ENCODE measurements at regions not wholly inside any gene's neighbourhood (a gene's known extent, or its start where the extent isn't known, plus 50 kb on each side); places are given as distances from the start of the nearest gene placed in this dataset.

DNA sequence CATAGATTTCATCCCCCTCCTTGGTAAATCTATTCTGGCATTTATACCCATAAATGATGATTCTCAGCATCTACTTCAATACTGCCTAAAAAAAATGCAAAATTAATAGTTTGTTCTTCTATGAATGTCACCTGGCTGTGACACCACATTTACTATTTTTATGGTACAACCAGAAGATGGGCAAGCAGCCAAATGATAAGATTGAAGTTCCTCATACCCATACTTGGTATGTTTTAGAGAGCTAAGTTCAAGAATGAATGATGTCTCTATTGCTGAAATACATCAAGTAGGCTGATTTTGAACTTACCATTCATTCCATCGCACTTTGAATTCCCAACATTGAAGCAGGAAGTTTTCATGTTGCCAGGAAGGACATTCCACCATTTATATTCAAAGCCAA is 134.2 kb downstream of the ELAPOR2 start:
- Histone ChIP-seq H3K4me1 (ENCODE audit: control insufficient read depth in 5 of 5, insufficient read depth in 5 of 5, low read length in 5 of 5) (no peaks in the 10 kb centered on the region), H3K36me3 (ENCODE audit: control insufficient read depth in 5 of 5, insufficient read depth in 5 of 5, low read length in 5 of 5) (peaks cover 0 to 9% (median 4%) of the 10 kb centered on the region in 5 donors), H3K4me3 (ENCODE audit: low read depth in 1 of 5, low read length in 5 of 5) (no peak overlapping the region), H3K9me3 (ENCODE audit: control insufficient read depth in 5 of 5, low read length in 5 of 5) (no peaks in the 10 kb centered on the region), H3K27ac (ENCODE audit: low read depth, low read length) (no peak overlapping the region), H3K27me3 (ENCODE audit: control insufficient read depth in 5 of 5, insufficient read depth in 4 of 5, low read length in 5 of 5) (no peaks in the 10 kb centered on the region), H3K9ac (ENCODE audit: low read length in 5 of 5) (no peak overlapping the region)

DNA sequence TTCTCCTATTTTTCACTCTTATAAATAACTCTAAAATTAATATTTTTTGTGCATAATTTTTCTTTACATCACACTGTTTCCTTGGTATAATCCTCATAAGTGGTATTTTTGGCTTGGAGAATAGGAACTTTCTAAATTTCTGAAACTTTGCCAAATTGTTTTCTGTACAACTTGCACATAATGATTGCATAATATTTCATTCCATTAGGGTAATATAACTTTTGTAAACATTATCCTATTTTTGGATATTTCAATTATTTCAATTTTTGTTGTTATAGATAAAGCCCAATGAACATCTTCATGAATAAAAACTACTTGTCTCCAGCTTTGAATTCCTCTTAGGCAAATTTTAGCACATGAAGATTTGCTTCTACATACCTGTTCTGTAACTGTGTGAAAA is 135.9 kb downstream of the ELAPOR2 start:
- Histone ChIP-seq H3K4me1 (ENCODE audit: control insufficient read depth in 5 of 5, insufficient read depth in 5 of 5, low read length in 5 of 5) (no peaks in the 10 kb centered on the region), H3K36me3 (ENCODE audit: control insufficient read depth in 5 of 5, insufficient read depth in 5 of 5, low read length in 5 of 5) (peaks cover 0 to 5% (median 3%) of the 10 kb centered on the region in 5 donors), H3K9ac (ENCODE audit: low read length in 5 of 5) (no peak overlapping the region), H3K27ac (ENCODE audit: low read depth, low read length) (no peak overlapping the region), H3K27me3 (ENCODE audit: control insufficient read depth in 5 of 5, insufficient read depth in 4 of 5, low read length in 5 of 5) (no peaks in the 10 kb centered on the region), H3K4me3 (ENCODE audit: low read depth in 1 of 5, low read length in 5 of 5) (no peak overlapping the region), H3K9me3 (ENCODE audit: control insufficient read depth in 5 of 5, low read length in 5 of 5) (no peaks in the 10 kb centered on the region)

DNA sequence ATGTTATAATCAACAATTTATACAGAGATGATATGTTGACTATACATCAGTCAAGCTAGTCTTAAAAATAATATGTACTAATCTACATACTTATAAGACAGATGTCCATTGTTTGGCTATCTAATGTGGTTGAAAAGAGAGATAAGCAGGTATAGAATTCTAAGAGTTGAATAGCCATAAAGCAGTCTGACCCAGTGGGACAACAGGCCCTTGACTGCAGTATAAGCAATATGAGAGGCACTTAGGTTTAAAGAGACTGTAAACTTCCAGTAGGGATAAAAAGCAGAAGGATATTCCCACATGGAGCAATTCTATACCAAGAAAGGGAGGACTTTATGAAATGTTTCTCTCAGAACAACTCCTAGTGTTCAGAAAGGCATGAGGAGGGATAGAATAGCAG is 139.3 kb downstream of the ELAPOR2 start:
- peaks cover 0 to 7% (median 6%) of the 10 kb centered on the region in 5 donors for H3K36me3 ChIP-seq (ENCODE audit: control insufficient read depth in 5 of 5, insufficient read depth in 5 of 5, low read length in 5 of 5)
- H3K9ac ChIP-seq (ENCODE audit: low read length in 5 of 5), result no peak overlapping the region
- H3K27me3 ChIP-seq (ENCODE audit: control insufficient read depth in 5 of 5, insufficient read depth in 4 of 5, low read length in 5 of 5), result no peaks in the 10 kb centered on the region
- no peaks in the 10 kb centered on the region for H3K4me1 ChIP-seq (ENCODE audit: control insufficient read depth in 5 of 5, insufficient read depth in 5 of 5, low read length in 5 of 5)
- H3K4me3 ChIP-seq (ENCODE audit: low read depth in 1 of 5, low read length in 5 of 5), result no peak overlapping the region
- H3K27ac ChIP-seq (ENCODE audit: low read depth, low read length), result no peak overlapping the region
- no peaks in the 10 kb centered on the region for H3K9me3 ChIP-seq (ENCODE audit: control insufficient read depth in 5 of 5, low read length in 5 of 5)

DNA sequence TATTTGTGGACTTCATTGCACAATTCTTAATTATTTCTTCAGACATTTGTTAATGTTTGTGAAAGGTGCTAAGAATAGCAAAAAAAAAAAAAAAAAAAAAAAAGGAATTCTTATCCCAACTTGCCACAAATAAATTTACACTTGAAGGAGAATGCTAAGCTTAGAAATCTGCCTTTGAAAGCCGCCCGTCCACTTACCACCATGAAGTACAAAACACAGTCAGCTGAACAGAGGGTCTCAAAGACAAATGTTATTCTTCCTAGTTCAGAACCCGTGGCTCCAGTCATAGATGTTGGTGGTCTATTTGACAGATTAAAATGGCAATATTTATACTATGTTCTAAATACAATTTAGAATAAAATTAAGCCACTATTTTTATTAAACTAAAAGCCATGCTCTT is 141.2 kb downstream of the ELAPOR2 start:
- no peak overlapping the region for H3K4me3 ChIP-seq (ENCODE audit: low read depth in 1 of 5, low read length in 5 of 5)
- H3K9me3 ChIP-seq (ENCODE audit: control insufficient read depth in 5 of 5, low read length in 5 of 5), result no peaks in the 10 kb centered on the region
- H3K36me3 ChIP-seq (ENCODE audit: control insufficient read depth in 5 of 5, insufficient read depth in 5 of 5, low read length in 5 of 5), result peaks cover 4 to 11% (median 5%) of the 10 kb centered on the region in 5 donors
- no peak overlapping the region for H3K27ac ChIP-seq (ENCODE audit: low read depth, low read length)
- H3K4me1 ChIP-seq (ENCODE audit: control insufficient read depth in 5 of 5, insufficient read depth in 5 of 5, low read length in 5 of 5), result no peaks in the 10 kb centered on the region
- H3K27me3 ChIP-seq (ENCODE audit: control insufficient read depth in 5 of 5, insufficient read depth in 4 of 5, low read length in 5 of 5), result no peaks in the 10 kb centered on the region
- H3K9ac ChIP-seq (ENCODE audit: low read length in 5 of 5), result no peak overlapping the region

DNA sequence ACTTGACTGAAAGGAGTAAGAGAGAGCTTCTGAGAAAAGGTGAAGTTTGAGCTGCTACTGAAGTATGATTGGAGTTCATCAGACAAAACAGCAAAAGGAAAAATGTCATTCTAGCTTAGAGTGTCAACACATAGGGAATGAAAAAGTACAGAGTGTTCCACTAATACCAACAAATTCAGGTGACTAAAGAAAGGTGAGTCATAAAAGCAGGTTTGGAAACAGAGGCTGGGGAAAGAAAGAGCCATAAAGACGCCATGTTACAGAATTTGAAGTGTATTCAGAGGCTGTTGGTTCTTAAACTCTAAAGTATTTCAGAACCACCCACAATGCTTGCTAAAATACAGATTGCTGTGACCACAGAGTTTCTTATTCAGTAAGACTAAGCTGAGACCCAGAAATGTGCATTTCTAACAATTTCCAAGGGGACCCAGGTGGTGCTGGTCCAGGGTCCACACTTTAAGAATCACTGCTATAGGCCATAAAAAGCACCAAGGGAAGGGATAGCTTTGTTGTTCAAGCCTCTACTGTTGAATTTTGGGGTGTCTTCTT is 143.1 kb downstream of the ELAPOR2 start:
- Histone ChIP-seq H3K27ac (ENCODE audit: low read depth, low read length) (no peak overlapping the region), H3K9me3 (ENCODE audit: control insufficient read depth in 5 of 5, low read length in 5 of 5) (no peaks in the 10 kb centered on the region), H3K27me3 (ENCODE audit: control insufficient read depth in 5 of 5, insufficient read depth in 4 of 5, low read length in 5 of 5) (no peaks in the 10 kb centered on the region), H3K9ac (ENCODE audit: low read length in 5 of 5) (no peak overlapping the region), H3K4me3 (ENCODE audit: low read depth in 1 of 5, low read length in 5 of 5) (no peak overlapping the region), H3K36me3 (ENCODE audit: control insufficient read depth in 5 of 5, insufficient read depth in 5 of 5, low read length in 5 of 5) (peaks cover 9 to 22% (median 13%) of the 10 kb centered on the region in 5 donors), H3K4me1 (ENCODE audit: control insufficient read depth in 5 of 5, insufficient read depth in 5 of 5, low read length in 5 of 5) (no peaks in the 10 kb centered on the region)

DNA sequence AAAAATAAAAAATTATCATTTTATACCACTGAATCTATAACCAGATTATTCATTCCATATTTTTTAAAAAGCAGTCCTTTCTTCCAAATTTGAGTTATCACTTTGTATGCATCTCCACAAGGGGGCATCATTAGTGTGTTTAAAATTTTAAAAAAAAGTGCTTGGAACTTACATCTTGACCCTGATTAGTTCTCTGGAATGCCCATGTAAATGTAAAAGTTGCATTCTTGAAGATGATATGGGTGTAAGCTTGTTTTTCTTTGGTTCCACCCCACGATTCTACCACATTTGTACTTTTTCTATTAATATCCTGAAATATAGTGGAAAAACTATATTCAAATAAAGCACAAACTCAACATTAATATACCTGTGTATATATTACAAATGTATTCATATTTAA is 144.9 kb downstream of the ELAPOR2 start:
- Histone ChIP-seq H3K9ac (ENCODE audit: low read length in 5 of 5) (no peak overlapping the region), H3K36me3 (ENCODE audit: control insufficient read depth in 5 of 5, insufficient read depth in 5 of 5, low read length in 5 of 5) (peaks cover 9 to 24% (median 14%) of the 10 kb centered on the region in 5 donors), H3K4me3 (ENCODE audit: low read depth in 1 of 5, low read length in 5 of 5) (no peak overlapping the region), H3K4me1 (ENCODE audit: control insufficient read depth in 5 of 5, insufficient read depth in 5 of 5, low read length in 5 of 5) (no peaks in the 10 kb centered on the region), H3K27me3 (ENCODE audit: control insufficient read depth in 5 of 5, insufficient read depth in 4 of 5, low read length in 5 of 5) (no peaks in the 10 kb centered on the region), H3K27ac (ENCODE audit: low read depth, low read length) (no peak overlapping the region), H3K9me3 (ENCODE audit: control insufficient read depth in 5 of 5, low read length in 5 of 5) (no peaks in the 10 kb centered on the region)
